ENCODE measurements at regions not wholly inside any gene's neighbourhood (a gene's known extent, or its start where the extent isn't known, plus 50 kb on each side); places are given as distances from the start of the nearest gene placed in this dataset.

DNA sequence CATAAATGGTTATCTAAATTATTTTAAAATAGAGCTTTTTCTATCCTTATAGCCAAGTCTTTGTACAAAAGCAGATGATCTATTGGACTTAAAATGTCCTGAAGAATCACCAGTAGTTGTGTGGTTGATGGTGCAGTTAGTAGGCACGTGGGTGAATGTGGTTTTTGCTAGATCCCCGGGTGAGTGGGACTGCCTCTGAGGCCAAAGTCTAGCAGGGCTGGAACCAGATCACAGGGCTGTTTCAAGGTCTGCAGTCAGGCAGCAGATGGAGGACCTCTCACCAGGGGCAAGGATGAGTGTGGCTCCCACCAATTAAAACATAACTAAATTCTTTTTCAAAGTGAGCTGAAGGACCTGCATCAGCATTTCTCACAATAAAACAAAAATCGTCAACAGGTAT, 604.7 kb upstream of the FTMT start:
- TF ChIP-seq CTCF (IDR thresholded peaks at IDR 0.05), result no peak
- no peak overlapping the region for H3K27ac ChIP-seq
- no peak for DNase-seq (ENCODE audit: low spot score)
- H3K4me3 ChIP-seq, result no peak overlapping the region

DNA sequence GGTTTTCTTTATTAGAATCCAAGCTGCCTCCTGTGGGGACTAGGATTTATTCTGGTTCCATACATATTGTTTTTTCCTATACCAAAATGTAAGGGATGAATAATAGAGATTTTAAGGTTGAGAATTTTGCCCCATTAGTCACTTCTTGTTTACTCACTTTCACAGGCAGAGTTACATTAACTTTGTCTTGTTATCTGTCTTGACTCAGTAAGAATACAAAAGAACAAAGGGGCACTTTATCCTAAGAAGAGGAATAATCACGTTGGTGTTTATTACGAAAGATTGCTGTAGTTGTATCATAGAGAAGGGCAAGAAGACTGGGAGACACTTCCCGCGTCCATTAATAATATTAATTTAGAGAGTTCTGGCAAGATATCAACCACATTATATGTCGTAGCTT, 599.7 kb upstream of the FTMT start:
- DNase-seq (ENCODE audit: low spot score), result no peak
- no peak overlapping the region for H3K4me3 ChIP-seq
- no peak for TF ChIP-seq CTCF (IDR thresholded peaks at IDR 0.05)
- H3K27ac ChIP-seq, result no peak overlapping the region

DNA sequence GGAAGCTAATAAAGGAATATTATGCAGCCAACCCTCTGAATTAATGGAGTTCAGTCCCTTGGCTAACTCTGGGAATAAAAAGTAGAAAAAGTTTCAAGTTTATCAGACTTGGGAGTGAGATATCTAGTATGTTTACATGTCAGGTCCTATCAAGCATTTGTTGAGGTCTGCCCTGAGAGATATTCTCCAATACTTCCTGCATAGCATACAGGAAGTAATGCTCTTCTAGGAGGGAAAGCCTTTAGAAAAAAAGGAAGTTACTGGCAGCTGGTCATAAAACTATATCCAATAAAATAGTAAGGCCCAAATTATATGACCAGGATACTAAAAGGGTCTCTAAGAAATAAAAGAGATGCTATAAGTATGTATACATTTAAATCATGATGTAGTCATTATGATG, 594.1 kb upstream of the FTMT start:
- no peak for TF ChIP-seq CTCF (IDR thresholded peaks at IDR 0.05)
- no peak overlapping the region for H3K4me3 ChIP-seq
- H3K27ac ChIP-seq, result no peak overlapping the region
- DNase-seq (ENCODE audit: low spot score), result no peak

GRCh38 chr5:121263456-121263855, 588.2 kb upstream of the FTMT start:
- Histone ChIP-seq H3K4me3 (no peak overlapping the region), H3K27ac (no peak overlapping the region)
- no peak for DNase-seq (ENCODE audit: low spot score)
- no peak for TF ChIP-seq CTCF (IDR thresholded peaks at IDR 0.05)

DNA sequence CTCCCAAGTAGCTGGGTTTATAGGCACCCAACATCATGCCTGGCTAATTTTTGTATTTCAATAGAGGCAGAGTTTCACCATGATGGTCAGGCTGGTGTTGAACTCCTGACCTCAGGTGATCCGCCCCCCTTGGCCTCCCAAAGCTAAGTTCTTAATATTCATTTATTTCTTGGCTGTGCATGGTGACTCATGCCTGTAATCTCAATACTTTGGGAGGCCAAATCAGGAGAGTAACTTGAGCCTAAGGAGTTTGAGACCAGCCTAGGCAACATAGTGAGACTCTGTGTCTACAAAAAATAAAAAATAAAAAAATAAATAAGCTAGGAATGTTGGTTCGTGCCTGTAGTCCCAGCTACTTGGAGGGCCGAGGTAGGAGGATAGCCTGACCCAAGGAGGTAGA, 587.1 kb upstream of the FTMT start:
- Histone ChIP-seq H3K4me3 (no peak overlapping the region), H3K27ac (no peak overlapping the region)
- DNase-seq (ENCODE audit: low spot score), result no peak
- TF ChIP-seq CTCF (IDR thresholded peaks at IDR 0.05), result no peak

DNA sequence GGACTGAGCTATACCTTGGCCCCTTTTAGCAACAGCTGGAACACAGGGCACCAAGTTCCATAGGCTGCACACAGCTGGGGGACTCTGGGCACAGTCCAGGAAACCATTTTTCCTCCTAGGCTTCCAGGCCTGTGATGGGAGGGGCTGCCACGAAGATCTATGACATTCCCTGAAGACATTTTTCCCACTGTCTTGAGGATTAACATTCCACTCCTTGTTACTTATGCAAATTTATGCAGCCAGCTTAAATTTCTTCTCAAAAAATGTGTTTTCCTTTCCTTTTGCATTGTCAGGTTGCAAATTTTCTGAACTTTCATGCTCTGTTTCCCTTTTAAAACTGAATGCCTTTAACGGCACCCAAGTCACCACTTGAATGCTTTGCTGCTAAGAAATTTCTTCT, 580.1 kb upstream of the FTMT start:
- Histone ChIP-seq H3K27ac (no peak overlapping the region), H3K4me3 (no peak overlapping the region)
- TF ChIP-seq CTCF (IDR thresholded peaks at IDR 0.05), result no peak
- DNase-seq (ENCODE audit: low spot score), result no peak

- TF ChIP-seq CTCF (IDR thresholded peaks at IDR 0.05), result no peak
- no peak overlapping the region for H3K27ac ChIP-seq
- no peak overlapping the region for H3K4me3 ChIP-seq
- no peak for DNase-seq (ENCODE audit: low spot score)
Observed at GRCh38 chr5:121273833-121274433, 577.7 kb upstream of the FTMT start.
